SJSA1 (cell line): ENCODE measurements at regions not wholly inside any gene's neighbourhood (a gene's known extent, or its start where the extent isn't known, plus 50 kb on each side); places are given as distances from the start of the nearest gene placed in this dataset.
"Not testable (repeated sequence)": the region's sequence is repeated elsewhere in the genome, so short reads cannot be mapped to it uniquely, and the experiment has no call there.

Experiments used
- DNase-seq, 2 experiments: peaks; one replicate each; pipeline ENCODE4 v3.0.0-alpha.2; 2015 to 2020; ENCODE audit warnings: low spot score in 2 of 2, low read depth in 1 of 2
- H3K27ac ChIP-seq: fragments of 250-450 bp; sonication (Bioruptor Pico); 2 replicates; pipeline ENCODE4 v1.5.1; 2020; ENCODE audit warnings: mild to moderate bottlenecking, moderate library complexity
- H3K27me3 ChIP-seq: fragments of 250-450 bp; sonication (Bioruptor Pico); replicated peaks from 2 replicates; pipeline ENCODE4 v1.5.1; 2020; ENCODE audit warnings: mild to moderate bottlenecking, moderate library complexity
- H3K36me3 ChIP-seq: fragments of 250-450 bp; sonication (Bioruptor Pico); 2 replicates; pipeline ENCODE4 v1.5.1; 2020; ENCODE audit warnings: mild to moderate bottlenecking
- H3K4me1 ChIP-seq: fragments of 250-450 bp; sonication (Bioruptor Pico); replicated peaks from 2 replicates; pipeline ENCODE4 v1.6.1; 2021; ENCODE audit warnings: mild to moderate bottlenecking
- H3K4me3 ChIP-seq: fragments of 250-450 bp; sonication (Bioruptor Pico); 2 replicates; pipeline ENCODE4 v1.5.1; 2020; ENCODE audit warnings: mild to moderate bottlenecking
- H3K9me3 ChIP-seq: fragments of 250-450 bp; sonication (Bioruptor Pico); replicated peaks from 2 replicates; pipeline ENCODE4 v1.5.1; 2020; ENCODE audit warnings: mild to moderate bottlenecking

DNA sequence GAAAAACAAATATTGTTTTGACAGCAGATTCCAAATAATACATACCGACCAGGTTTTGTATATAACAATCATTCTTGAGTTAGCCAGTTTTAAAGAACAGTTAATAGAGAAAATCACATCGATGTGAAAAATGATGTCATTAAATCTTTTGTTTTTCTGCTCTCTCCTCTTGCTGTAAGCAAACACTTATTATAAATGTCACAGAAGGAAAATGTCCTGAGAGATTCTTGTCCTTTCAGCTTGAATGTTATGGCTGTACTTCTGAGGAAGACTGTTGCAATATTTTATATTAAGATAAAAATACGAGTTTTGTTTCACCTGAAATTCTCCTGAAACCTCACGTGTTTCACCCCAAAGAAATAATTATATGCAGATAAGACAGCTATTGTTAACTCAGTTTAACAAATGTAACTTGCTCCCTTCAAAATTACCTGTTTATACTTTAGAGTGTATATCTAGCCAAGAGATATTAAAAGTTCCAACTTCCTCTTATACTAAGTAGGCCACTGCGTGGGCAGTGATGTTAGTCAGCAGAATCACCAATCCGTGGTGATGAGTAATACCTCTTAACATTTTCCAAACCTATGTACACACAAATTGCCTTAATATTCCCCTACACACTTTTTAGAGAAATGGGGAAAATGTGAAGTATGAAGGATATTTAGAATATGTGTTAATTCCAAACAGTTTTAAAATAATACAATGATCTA, 1111.4 kb upstream of the CITED2 start:
- H3K36me3 ChIP-seq: no peaks in the 10 kb centered on the region
- no peak overlapping the region for H3K4me3 ChIP-seq
- peaks cover 24% of the 10 kb centered on the region for H3K4me1 ChIP-seq
- no peaks in the 10 kb centered on the region for H3K9me3 ChIP-seq
- peak; percentile 53 to 62 for DNase-seq
- no peaks in the 10 kb centered on the region for H3K27me3 ChIP-seq
- H3K27ac ChIP-seq: peak overlapping the region; percentile 38

DNA sequence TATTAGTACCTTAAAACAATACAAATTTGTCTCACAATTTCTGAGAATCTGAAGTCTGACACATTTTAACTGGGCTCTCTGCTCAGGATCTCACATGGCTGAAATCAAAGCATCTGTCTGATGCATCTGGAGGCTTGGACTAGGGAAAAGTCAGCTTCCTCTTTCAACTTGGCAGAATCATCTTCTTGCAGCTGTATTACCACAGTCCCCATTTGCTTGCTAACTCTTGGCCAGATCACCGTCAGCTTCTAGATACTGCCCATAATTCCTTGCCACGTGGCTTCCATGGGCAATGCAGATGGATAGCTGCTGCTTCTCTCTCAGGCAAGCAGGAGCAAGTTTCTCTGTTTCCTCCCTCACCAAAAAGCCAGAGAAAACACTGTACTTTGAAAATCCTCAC, 1106.4 kb upstream of the CITED2 start:
- no peaks in the 10 kb centered on the region for H3K9me3 ChIP-seq
- no peaks in the 10 kb centered on the region for H3K27me3 ChIP-seq
- DNase-seq: no peak
- peaks cover 13% of the 10 kb centered on the region for H3K4me1 ChIP-seq
- no peaks in the 10 kb centered on the region for H3K36me3 ChIP-seq
- H3K4me3 ChIP-seq: no peak overlapping the region
- no peak overlapping the region for H3K27ac ChIP-seq

DNA sequence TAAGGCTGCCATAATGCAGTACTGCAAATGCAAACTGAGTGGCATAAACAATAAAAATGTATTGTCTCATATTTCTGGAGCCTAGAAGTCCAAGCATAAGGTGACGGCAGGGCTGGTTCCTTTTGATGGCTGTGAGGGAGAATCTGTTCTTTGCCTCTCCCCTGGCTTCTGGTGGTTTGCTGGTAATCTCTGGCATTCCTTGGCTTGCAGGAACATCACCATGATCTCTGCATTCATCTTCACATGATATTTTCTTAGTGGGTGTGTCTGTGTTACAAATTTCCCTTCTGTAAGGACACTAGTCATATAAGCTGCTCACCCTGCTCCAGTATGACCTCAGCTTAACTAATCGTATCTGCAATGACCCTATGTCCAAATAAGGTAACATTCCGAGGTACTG, 1104.2 kb upstream of the CITED2 start:
- Histone ChIP-seq H3K27me3 (no peaks in the 10 kb centered on the region), H3K36me3 (no peaks in the 10 kb centered on the region), H3K27ac (no peak overlapping the region), H3K4me3 (no peak overlapping the region), H3K4me1 (0 out of 2 replicates have a peak, but pooled peaks cover 5% of the 10 kb centered on the region), H3K9me3 (no peaks in the 10 kb centered on the region)
- DNase-seq: no peak

DNA sequence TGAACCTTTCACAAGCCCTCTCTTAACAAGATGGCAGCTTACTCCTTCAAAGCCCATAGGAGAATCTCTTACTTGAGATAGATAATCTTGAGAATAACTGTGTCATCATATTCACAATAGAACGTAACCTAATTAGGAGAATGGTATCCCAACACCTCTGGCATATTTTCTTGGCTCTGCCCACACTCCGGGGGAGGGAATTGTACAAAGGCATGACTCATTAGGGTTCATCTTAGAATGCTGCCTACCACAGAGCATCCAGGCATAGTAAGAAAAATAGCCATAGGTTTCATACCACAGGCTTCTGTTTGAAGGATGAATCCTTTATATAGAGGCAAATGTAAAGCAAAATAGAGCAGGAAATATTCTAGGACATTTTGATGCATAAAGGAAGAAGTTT, 1100.6 kb upstream of the CITED2 start:
- Histone ChIP-seq H3K27me3 (no peaks in the 10 kb centered on the region), H3K4me3 (no peak overlapping the region), H3K9me3 (no peaks in the 10 kb centered on the region), H3K27ac (no peak overlapping the region), H3K4me1 (0 out of 2 replicates have a peak, but pooled peaks cover 5% of the 10 kb centered on the region), H3K36me3 (no peaks in the 10 kb centered on the region)
- peak in 1 of 2 experiments; percentile 11 for DNase-seq

DNA sequence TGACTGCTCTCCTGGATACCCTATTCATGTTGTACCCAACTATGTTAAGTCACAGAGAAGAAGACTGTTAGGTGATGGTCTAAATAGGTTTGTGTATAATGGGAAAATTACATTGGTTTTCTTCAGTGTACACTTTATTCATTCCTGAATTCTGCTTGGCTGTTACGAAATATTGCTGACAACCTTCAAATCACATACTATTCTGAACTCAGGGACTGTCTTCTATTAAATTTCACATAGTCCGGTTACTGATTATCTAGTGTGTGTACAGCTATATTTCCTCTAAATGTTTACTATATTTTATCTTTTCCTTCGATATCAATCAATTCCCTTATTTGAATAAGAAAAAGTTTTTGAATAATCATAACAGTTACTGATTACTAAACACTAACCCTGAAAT, 1090.3 kb upstream of the CITED2 start:
- Histone ChIP-seq H3K36me3 (no peaks in the 10 kb centered on the region), H3K4me3 (no peak overlapping the region), H3K27ac (no peak overlapping the region), H3K4me1 (peaks cover 19% of the 10 kb centered on the region), H3K9me3 (no peaks in the 10 kb centered on the region), H3K27me3 (no peaks in the 10 kb centered on the region)
- DNase-seq: no peak

DNA sequence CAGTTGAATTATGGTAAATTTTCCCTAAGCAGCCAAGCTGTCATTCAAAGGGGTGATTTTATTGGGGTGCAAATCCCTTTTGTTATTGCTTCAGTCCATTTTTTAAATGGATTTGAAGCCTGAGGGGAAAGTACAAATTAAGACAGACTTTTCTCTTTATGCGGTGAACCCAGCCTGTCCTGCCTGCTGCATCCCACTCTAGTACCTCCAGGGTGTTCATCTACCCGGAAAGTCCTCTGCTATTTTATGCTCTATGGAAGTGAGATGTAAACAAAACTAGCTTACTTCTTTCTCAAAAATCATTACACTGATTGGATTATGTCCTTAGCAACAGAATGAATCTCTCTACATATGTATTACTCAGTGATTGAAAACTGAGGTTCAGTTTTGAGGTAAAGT, 1088.9 kb upstream of the CITED2 start:
- DNase-seq: no peak
- H3K36me3 ChIP-seq: no peaks in the 10 kb centered on the region
- H3K27ac ChIP-seq: peak overlapping the region; percentile 80
- peaks cover 19% of the 10 kb centered on the region for H3K4me1 ChIP-seq
- H3K4me3 ChIP-seq: no peak overlapping the region
- no peaks in the 10 kb centered on the region for H3K27me3 ChIP-seq
- no peaks in the 10 kb centered on the region for H3K9me3 ChIP-seq

DNA sequence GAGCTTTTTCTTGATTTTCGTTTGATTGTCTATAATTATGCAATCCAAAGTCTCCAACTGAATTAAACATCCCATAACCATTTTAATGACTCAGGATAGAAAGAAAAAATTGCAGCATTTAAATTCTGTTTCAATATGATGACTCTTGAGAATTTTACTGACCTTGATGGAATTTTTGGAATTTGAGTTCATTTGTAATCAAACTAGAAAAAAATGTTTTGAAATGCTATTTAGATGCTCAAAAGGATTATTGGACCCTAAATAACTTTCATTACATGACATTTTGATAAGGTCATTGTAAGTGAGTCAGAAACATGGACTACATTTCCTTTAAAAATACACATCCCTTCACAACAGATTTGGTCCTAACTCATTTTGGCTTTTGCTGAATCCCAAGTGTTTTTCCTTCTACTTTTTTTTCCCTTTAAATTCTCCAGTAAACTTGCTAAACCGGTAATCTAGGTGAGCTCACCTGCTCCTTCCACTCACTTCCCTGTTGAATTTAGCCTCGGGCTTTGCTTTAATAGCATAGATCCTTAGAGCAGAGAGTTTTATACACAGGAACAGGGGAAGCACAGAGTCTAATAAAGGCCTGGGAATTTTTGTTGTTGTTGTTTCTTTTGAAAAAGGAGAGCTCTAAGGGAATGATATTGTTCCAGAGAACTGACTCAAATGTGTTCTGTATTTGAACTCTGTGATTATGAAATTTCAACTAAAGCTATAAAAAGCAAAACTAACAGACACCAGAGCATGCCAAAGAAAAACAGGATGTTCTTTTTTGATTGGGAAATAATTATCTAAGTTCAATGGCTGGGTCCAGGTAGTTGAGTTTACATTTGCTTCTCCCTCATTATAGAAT, 1088.2 kb upstream of the CITED2 start:
- peak in 1 of 2 experiments; percentile 67 for DNase-seq
- H3K27me3 ChIP-seq: no peaks in the 10 kb centered on the region
- H3K27ac ChIP-seq: peak overlapping the region; percentile 80
- peaks cover 19% of the 10 kb centered on the region for H3K4me1 ChIP-seq
- no peak overlapping the region for H3K4me3 ChIP-seq
- no peaks in the 10 kb centered on the region for H3K9me3 ChIP-seq
- H3K36me3 ChIP-seq: no peaks in the 10 kb centered on the region

DNA sequence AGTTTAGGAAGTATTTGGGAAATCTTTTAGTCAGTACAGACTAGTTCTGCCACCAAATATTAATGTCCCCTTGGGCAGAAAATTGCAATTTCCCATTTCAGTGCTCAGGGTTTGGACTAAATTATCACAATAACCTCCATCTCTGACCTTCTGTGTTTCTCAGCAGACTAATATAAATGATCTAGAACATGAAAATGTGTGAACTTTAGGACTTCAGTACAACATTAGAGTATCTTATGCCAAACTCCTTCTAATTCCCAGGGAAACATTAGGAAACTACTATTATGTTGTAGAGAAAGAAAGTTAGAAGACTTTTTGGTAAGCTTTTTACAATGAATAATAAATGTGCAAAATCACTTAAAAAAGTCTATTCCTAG, 1087.6 kb upstream of the CITED2 start:
- no peaks in the 10 kb centered on the region for H3K27me3 ChIP-seq
- no peaks in the 10 kb centered on the region for H3K36me3 ChIP-seq
- no peak overlapping the region for H3K4me3 ChIP-seq
- DNase-seq: no peak
- peak overlapping the region; percentile 80 for H3K27ac ChIP-seq
- H3K9me3 ChIP-seq: no peaks in the 10 kb centered on the region
- peaks cover 19% of the 10 kb centered on the region for H3K4me1 ChIP-seq

DNA sequence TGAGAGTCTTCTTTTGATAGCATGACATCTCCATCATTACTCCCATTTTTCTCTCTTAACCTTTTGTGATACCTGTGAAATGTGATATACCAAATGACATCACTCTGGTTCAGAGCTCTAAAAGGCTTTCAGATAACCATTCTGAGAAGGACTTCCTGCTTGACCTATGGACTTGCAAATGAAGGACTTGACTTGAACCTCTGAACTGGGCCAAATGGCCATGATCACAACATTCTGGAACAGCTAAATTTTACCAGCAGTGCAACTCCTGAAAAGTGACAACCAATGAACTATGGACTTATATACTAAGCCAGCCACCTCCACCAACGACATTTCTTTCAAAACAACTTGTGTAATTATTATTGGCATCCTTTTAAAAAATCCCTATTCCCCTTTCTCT, 1085.8 kb upstream of the CITED2 start:
- H3K27me3 ChIP-seq: no peaks in the 10 kb centered on the region
- H3K9me3 ChIP-seq: no peaks in the 10 kb centered on the region
- no peaks in the 10 kb centered on the region for H3K36me3 ChIP-seq
- peaks cover 19% of the 10 kb centered on the region for H3K4me1 ChIP-seq
- DNase-seq: no peak
- no peak overlapping the region for H3K27ac ChIP-seq
- H3K4me3 ChIP-seq: no peak overlapping the region

DNA sequence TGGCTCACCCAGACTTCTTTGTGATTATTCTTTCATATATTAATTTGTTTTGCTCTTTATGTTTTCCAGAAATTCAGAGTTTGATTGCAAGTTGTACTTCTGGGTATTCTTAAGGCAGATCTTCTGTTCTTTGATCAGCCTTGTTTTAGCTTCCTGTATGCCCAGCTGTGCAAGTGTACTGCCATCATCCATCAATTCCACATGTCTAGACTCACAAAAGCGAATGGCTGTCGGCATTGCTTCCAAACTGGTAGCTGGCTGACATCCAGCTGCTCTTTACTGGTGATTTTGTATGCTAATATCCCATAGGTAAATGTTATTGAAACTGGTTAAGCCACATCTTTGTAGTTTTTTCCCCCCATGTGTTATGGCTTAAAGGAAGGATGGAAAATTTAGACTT, 1084.8 kb upstream of the CITED2 start:
- H3K27ac ChIP-seq: no peak overlapping the region
- H3K4me1 ChIP-seq: peaks cover 19% of the 10 kb centered on the region
- H3K4me3 ChIP-seq: no peak overlapping the region
- no peak for DNase-seq
- H3K36me3 ChIP-seq: no peaks in the 10 kb centered on the region
- no peaks in the 10 kb centered on the region for H3K9me3 ChIP-seq
- H3K27me3 ChIP-seq: no peaks in the 10 kb centered on the region

DNA sequence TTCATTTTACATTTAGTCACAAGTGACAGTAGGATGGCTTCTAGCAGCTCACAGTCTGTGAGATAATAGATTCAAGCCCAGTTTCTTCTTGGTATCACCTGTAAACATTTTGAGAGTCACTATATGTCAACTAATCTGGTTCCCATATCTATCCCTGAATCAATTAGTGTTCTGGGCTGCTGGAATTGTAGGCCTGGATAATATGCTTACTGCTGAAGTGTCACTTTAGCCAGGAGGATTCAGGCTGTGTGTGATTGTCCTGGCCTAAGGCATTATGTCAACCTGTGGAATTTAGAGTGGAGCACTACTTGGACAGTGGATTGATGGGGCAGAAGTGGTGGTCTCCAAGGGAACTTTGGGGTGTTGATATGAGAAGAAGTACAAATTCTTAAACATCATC, 1071.8 kb upstream of the CITED2 start:
- H3K36me3 ChIP-seq: no peaks in the 10 kb centered on the region; the same call in 1 of the 2 replicates
- no peak for DNase-seq
- H3K9me3 ChIP-seq: no peaks in the 10 kb centered on the region
- peak overlapping the region; percentile 30 for H3K27ac ChIP-seq
- H3K4me1 ChIP-seq: peaks cover 14% of the 10 kb centered on the region
- H3K27me3 ChIP-seq: no peaks in the 10 kb centered on the region
- H3K4me3 ChIP-seq: no peak overlapping the region

DNA sequence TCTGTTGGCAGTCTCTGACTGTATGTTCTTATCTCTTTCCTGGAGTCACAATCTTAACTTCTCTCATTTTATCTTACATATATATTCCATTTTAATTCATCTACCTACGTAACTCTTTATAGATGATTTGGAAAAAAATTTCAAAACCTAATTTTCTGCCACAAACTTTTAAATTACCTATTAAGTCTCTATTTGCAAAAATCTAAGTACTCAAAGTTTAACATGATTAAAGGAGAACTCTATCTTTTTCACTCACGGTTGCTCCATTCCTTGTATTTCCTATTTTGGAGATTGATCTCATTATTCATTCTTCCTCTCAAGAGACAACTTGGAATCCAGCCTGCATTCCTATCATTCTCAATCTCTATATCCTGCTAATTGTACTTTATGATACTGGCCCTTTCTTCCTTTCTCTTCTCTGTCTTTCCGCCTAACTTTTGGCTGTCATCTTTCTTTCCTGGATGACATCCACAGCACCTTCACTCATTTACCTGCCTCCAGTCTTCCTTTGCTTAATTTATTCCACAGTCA, 1071.1 kb upstream of the CITED2 start:
- peak overlapping the region; percentile 30 for H3K27ac ChIP-seq
- H3K4me3 ChIP-seq: no peak overlapping the region
- H3K4me1 ChIP-seq: peaks cover 17% of the 10 kb centered on the region
- peak in 1 of 2 experiments; percentile 63 for DNase-seq
- no peaks in the 10 kb centered on the region; the same call in 1 of the 2 replicates for H3K36me3 ChIP-seq
- H3K27me3 ChIP-seq: no peaks in the 10 kb centered on the region
- H3K9me3 ChIP-seq: no peaks in the 10 kb centered on the region

DNA sequence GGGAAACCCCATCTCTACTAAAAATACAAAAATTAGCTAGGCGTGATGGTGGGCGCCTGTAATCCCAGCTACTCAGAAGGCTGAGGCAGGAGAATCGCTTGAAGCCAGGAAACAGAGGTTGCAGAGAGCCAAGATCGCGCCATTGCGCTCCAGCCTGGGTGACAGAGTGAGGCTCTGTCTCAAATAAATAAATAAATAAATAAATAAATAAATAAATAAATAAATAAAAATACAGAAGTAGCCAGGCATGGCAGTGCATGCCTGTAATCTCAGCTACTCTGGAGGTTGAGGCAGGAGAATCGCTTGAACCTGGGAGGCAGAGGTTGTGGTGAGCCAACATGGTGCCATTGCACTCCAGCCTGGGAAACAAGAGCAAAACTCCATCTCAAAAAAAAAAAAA, 1068.7 kb upstream of the CITED2 start:
- not testable (repeated sequence) for H3K27me3 ChIP-seq, H3K36me3 ChIP-seq, H3K9me3 ChIP-seq, H3K4me3 ChIP-seq, DNase-seq, H3K27ac ChIP-seq
- peaks cover 28% of the 10 kb centered on the region for H3K4me1 ChIP-seq

DNA sequence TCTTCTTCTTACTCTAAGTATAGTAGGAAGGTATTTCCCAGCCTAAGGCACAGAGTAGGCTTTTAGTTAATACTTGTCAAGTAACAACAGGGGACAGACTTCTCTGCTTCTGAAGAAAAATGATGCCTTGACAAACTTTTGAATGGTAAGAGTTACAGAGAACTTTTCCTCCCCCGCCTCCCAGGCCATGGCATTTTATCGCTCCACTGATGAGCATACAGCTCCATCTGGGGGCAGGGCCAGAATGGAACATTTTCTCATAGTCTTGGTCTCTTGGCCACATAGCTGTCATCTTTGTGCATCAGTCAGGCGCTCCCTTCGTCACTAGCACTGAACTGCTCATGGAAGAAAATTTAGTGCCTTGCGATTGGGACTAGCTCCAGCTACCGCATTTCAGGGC, 1066.8 kb upstream of the CITED2 start:
- DNase-seq: peak; percentile 44 to 49
- Histone ChIP-seq H3K27ac (no peak overlapping the region), H3K9me3 (no peaks in the 10 kb centered on the region), H3K4me1 (peaks cover 39% of the 10 kb centered on the region), H3K27me3 (no peaks in the 10 kb centered on the region), H3K4me3 (no peak overlapping the region), H3K36me3 (no peaks in the 10 kb centered on the region; the same call in 1 of the 2 replicates)
